Neural progenitor cell (in vitro differentiated cells): ENCODE measurements at regions not wholly inside any gene's neighbourhood (a gene's known extent, or its start where the extent isn't known, plus 50 kb on each side); places are given as distances from the start of the nearest gene placed in this dataset.

Source experiments
- DNase-seq: peaks from one replicate; pipeline ENCODE4 v3.0.0-alpha.2; 2016; ENCODE audit warnings: low spot score
- H2AFZ ChIP-seq: fragments of 200-600 bp; sonication (generic); replicated peaks from 2 replicates; pipeline ENCODE4 v1.6.1; 2016; ENCODE audit warnings: antibody characterized with exemption
- H3F3A ChIP-seq: fragments of 200-600 bp; sonication (generic); 2 replicates; pipeline ENCODE4 v1.6.1; 2016; ENCODE audit warnings: antibody characterized with exemption, low read depth
- H3K27ac ChIP-seq: fragments of 200-600 bp; sonication (generic); 2 replicates; pipeline ENCODE4 v1.5.1; 2016; ENCODE audit warnings: mild to moderate bottlenecking
- H3K27me3 ChIP-seq: fragments of 200-600 bp; sonication (generic); 2 replicates; pipeline ENCODE4 v1.6.1; 2016; ENCODE audit warnings: mild to moderate bottlenecking, moderate library complexity
- H3K36me3 ChIP-seq: fragments of 200-600 bp; sonication (generic); 2 replicates; pipeline ENCODE4 v1.5.1; 2016
- H3K4me1 ChIP-seq: fragments of 200-600 bp; sonication (generic); 2 replicates; pipeline ENCODE4 v1.6.1; 2016; ENCODE audit warnings: mixed run types
- H3K4me2 ChIP-seq: fragments of 200-600 bp; sonication (generic); 2 replicates; pipeline ENCODE4 v1.6.1; 2016
- H3K4me3 ChIP-seq: fragments of 200-600 bp; sonication (generic); 2 replicates; pipeline ENCODE4 v1.5.1; 2016
- H3K79me2 ChIP-seq: fragments of 200-600 bp; sonication (generic); 2 replicates; pipeline ENCODE4 v1.6.1; 2016; ENCODE audit warnings: low read depth
- H3K9ac ChIP-seq: fragments of 200-600 bp; sonication (generic); 2 replicates; pipeline ENCODE4 v1.6.1; 2016
- H3K9me3 ChIP-seq: fragments of 200-600 bp; sonication (generic); 2 replicates; pipeline ENCODE4 v1.5.1; 2016; ENCODE audit warnings: low read depth
- H4K20me1 ChIP-seq: fragments of 200-600 bp; sonication (generic); 2 replicates; pipeline ENCODE4 v1.6.1; 2016; ENCODE audit warnings: low read depth
- H3K27ac Mint-ChIP-seq: 3 replicates; pipeline ENCODE4 v1.8.0; 2021; ENCODE audit warnings: mixed read lengths
- H3K27me3 Mint-ChIP-seq: 2 replicates; pipeline ENCODE4 v1.8.0; 2022; ENCODE audit warnings: low read depth, mild to moderate bottlenecking, inconsistent platforms, moderate library complexity, mixed read lengths; ENCODE audit not compliant: insufficient read depth
- H3K36me3 Mint-ChIP-seq: 3 replicates; pipeline ENCODE4 v1.8.0; 2021; ENCODE audit warnings: mixed read lengths
- H3K4me1 Mint-ChIP-seq: 3 replicates; pipeline ENCODE4 v1.8.0; 2021; ENCODE audit warnings: mixed read lengths
- H3K4me3 Mint-ChIP-seq: 3 replicates; pipeline ENCODE4 v1.8.0; 2021; ENCODE audit warnings: mild to moderate bottlenecking, moderate library complexity, mixed read lengths
- H3K9me3 Mint-ChIP-seq: 3 replicates; pipeline ENCODE4 v1.8.0; 2020; ENCODE audit warnings: mixed read lengths
- EZH2 ChIP-seq: fragments of 200-600 bp; sonication (generic); IDR thresholded peaks from 2 replicates; pipeline ENCODE4 v1.6.1; 2017; ENCODE audit warnings: antibody characterized with exemption, mild to moderate bottlenecking, moderate library complexity
- EZH2phosphoT487 ChIP-seq: fragments of 200-600 bp; sonication (generic); IDR thresholded peaks from 2 replicates; pipeline ENCODE4 v1.6.1; 2017; ENCODE audit warnings: antibody characterized with exemption
- TF ChIP-seq, protein P1 (sequence below): fragments of 200-600 bp; sonication (generic); IDR thresholded peaks from 2 replicates; pipeline ENCODE4 v1.5.1; 2017; ENCODE audit warnings: antibody characterized with exemption, mild to moderate bottlenecking

GRCh38 chr11:106514706-106515105, 437.2 kb downstream of the AASDHPPT start:
- Histone ChIP-seq H4K20me1 (no peaks in the 10 kb centered on the region), H3K27ac (no peak overlapping the region), H3K4me2 (no peak overlapping the region), H2AFZ (no peak overlapping the region), H3K79me2 (no peaks in the 10 kb centered on the region), H3K27me3 (no peaks in the 10 kb centered on the region), H3K4me3 (no peak overlapping the region), H3F3A (no peaks in the 10 kb centered on the region), H3K36me3 (no peaks in the 10 kb centered on the region), H3K4me1 (no peaks in the 10 kb centered on the region), H3K9ac (no peak overlapping the region), H3K9me3 (no peaks in the 10 kb centered on the region)
- no peaks in the 10 kb centered on the region for H3K36me3 Mint-ChIP-seq
- TF ChIP-seq, protein P1, sequence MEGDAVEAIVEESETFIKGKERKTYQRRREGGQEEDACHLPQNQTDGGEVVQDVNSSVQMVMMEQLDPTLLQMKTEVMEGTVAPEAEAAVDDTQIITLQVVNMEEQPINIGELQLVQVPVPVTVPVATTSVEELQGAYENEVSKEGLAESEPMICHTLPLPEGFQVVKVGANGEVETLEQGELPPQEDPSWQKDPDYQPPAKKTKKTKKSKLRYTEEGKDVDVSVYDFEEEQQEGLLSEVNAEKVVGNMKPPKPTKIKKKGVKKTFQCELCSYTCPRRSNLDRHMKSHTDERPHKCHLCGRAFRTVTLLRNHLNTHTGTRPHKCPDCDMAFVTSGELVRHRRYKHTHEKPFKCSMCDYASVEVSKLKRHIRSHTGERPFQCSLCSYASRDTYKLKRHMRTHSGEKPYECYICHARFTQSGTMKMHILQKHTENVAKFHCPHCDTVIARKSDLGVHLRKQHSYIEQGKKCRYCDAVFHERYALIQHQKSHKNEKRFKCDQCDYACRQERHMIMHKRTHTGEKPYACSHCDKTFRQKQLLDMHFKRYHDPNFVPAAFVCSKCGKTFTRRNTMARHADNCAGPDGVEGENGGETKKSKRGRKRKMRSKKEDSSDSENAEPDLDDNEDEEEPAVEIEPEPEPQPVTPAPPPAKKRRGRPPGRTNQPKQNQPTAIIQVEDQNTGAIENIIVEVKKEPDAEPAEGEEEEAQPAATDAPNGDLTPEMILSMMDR, result no peak
- TF ChIP-seq EZH2 (no peak), EZH2phosphoT487 (no peak)
- H3K4me3 Mint-ChIP-seq, result no peak overlapping the region
- DNase-seq, result no peak
- peaks cover 2% of the 10 kb centered on the region for H3K9me3 Mint-ChIP-seq
- no peak overlapping the region for H3K27ac Mint-ChIP-seq
- H3K27me3 Mint-ChIP-seq, result peaks cover 4% of the 10 kb centered on the region
- H3K4me1 Mint-ChIP-seq, result no peaks in the 10 kb centered on the region

- Histone ChIP-seq H3K79me2 (no peaks in the 10 kb centered on the region), H3K36me3 (no peaks in the 10 kb centered on the region), H3K4me1 (no peaks in the 10 kb centered on the region), H3K4me2 (no peak overlapping the region), H3K27me3 (no peaks in the 10 kb centered on the region), H3K27ac (no peak overlapping the region), H4K20me1 (no peaks in the 10 kb centered on the region), H3F3A (no peaks in the 10 kb centered on the region), H2AFZ (no peak overlapping the region), H3K9me3 (no peaks in the 10 kb centered on the region), H3K4me3 (no peak overlapping the region), H3K9ac (no peak overlapping the region)
- TF ChIP-seq, protein P1, result no peak
- TF ChIP-seq EZH2 (no peak), EZH2phosphoT487 (no peak)
- no peaks in the 10 kb centered on the region for H3K36me3 Mint-ChIP-seq
- H3K27me3 Mint-ChIP-seq, result peaks cover 2% of the 10 kb centered on the region
- no peaks in the 10 kb centered on the region for H3K4me1 Mint-ChIP-seq
- H3K9me3 Mint-ChIP-seq, result peaks cover 2% of the 10 kb centered on the region
- DNase-seq, result no peak
- no peak overlapping the region for H3K4me3 Mint-ChIP-seq
- H3K27ac Mint-ChIP-seq, result no peak overlapping the region
Observed at GRCh38 chr11:106517426-106517825, 440.0 kb downstream of the AASDHPPT start.

DNA sequence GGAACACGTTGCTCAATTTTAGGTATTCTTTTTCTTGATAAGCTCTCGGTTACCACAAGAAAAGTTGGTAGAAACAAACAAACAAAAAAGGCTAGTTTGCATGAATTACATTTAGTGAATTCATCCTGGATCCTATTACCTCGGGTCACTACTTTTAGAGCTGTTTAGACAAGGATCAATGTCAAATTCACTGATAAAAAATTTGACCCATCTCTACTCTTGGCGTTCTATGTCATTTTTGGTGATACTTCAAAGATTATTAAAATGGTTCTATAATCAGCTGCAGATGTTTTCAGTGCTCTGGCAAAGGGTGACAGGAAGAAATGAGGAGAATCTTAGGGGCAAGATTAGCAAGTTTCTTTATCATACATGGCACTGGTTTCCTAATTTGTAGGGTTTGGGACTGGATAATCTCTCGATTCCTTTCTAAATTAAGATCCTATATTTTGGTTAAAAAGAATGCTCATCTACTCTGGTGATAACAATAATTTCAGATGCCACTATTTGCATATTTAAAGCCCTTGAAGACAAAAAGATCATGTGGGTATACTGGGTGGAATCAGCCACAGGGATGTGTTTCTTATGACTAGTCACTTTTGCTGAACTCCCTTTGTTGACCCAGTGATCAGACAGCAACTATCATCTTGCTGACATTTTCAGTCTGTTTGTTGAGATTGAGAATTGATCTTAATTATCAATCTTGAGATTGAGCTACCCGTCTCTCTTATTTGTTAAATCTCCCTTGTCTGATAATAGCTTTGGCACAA, 442.9 kb downstream of the AASDHPPT start:
- no peak overlapping the region for H3K4me3 Mint-ChIP-seq
- Histone ChIP-seq H3F3A (no peaks in the 10 kb centered on the region), H3K27me3 (no peaks in the 10 kb centered on the region), H3K79me2 (no peaks in the 10 kb centered on the region), H3K9ac (no peak overlapping the region), H2AFZ (no peak overlapping the region), H3K4me2 (no peak overlapping the region), H3K36me3 (no peaks in the 10 kb centered on the region), H3K27ac (no peak overlapping the region), H3K4me1 (peaks cover 8% of the 10 kb centered on the region), H4K20me1 (no peaks in the 10 kb centered on the region), H3K4me3 (no peak overlapping the region), H3K9me3 (no peaks in the 10 kb centered on the region)
- no peak for TF ChIP-seq EZH2phosphoT487
- TF ChIP-seq EZH2, result no peak
- TF ChIP-seq, protein P1, result no peak
- no peaks in the 10 kb centered on the region for H3K9me3 Mint-ChIP-seq
- H3K27ac Mint-ChIP-seq, result no peak overlapping the region
- no peaks in the 10 kb centered on the region for H3K36me3 Mint-ChIP-seq
- peaks cover 4% of the 10 kb centered on the region for H3K27me3 Mint-ChIP-seq
- H3K4me1 Mint-ChIP-seq, result no peaks in the 10 kb centered on the region
- DNase-seq, result no peak
